Right lobe of liver (tissue), 4 donors: ENCODE measurements at regions not wholly inside any gene's neighbourhood (a gene's known extent, or its start where the extent isn't known, plus 50 kb on each side); places are given as distances from the start of the nearest gene placed in this dataset.

Source experiments
- POLR2A ChIP-seq: fragments of 450-650 bp; IDR thresholded peaks from one replicate; pipeline ENCODE4 v1.6.1; 2017; ENCODE audit warnings: antibody characterized with exemption, mild to moderate bottlenecking
- TF ChIP-seq, protein P1 (sequence below), 4 donors: fragments of 200-600 bp in 3 of 4; fragments of 450-650 bp in 1 of 4; IDR thresholded peaks; one replicate each; pipeline versions ENCODE4 v1.5.1 to v1.8.0; 2016 to 2022; ENCODE audit warnings: antibody characterized with exemption in 4 of 4, mild to moderate bottlenecking in 2 of 4
- donor health status: DM: no; HTN: no; CAD: no.
- donor health status: DM: no; HTN: no; CAD: no.
- donor health status: DM: no; HTN: yes; CAD: no.

- TF ChIP-seq, protein P1, sequence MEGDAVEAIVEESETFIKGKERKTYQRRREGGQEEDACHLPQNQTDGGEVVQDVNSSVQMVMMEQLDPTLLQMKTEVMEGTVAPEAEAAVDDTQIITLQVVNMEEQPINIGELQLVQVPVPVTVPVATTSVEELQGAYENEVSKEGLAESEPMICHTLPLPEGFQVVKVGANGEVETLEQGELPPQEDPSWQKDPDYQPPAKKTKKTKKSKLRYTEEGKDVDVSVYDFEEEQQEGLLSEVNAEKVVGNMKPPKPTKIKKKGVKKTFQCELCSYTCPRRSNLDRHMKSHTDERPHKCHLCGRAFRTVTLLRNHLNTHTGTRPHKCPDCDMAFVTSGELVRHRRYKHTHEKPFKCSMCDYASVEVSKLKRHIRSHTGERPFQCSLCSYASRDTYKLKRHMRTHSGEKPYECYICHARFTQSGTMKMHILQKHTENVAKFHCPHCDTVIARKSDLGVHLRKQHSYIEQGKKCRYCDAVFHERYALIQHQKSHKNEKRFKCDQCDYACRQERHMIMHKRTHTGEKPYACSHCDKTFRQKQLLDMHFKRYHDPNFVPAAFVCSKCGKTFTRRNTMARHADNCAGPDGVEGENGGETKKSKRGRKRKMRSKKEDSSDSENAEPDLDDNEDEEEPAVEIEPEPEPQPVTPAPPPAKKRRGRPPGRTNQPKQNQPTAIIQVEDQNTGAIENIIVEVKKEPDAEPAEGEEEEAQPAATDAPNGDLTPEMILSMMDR (IDR thresholded peaks at IDR 0.05), result no peak
- TF ChIP-seq POLR2A, result no peak
These were observed 120.6 kb upstream of the LMO4 start for GRCh38 chr1:87208080-87208479.
